ENCODE measurements at regions not wholly inside any gene's neighbourhood (a gene's known extent, or its start where the extent isn't known, plus 50 kb on each side); places are given as distances from the start of the nearest gene placed in this dataset.

- TF ChIP-seq USF1 (IDR thresholded peaks at IDR 0.05) (no peak), NFIC (IDR thresholded peaks at IDR 0.05) (no peak), EP300 (IDR thresholded peaks at IDR 0.05; ENCODE audit: borderline replicate concordance) (no peak), RAD21 (IDR thresholded peaks at IDR 0.05; ENCODE audit: low read depth) (no peak), YY1 (IDR thresholded peaks at IDR 0.05; ENCODE audit: low read depth) (no peak), REST (IDR thresholded peaks at IDR 0.05; ENCODE audit: low read depth) (no peak), EGR1 (IDR thresholded peaks at IDR 0.05) (no peak), CREB1 (IDR thresholded peaks at IDR 0.05; ENCODE audit: low read depth) (no peak), TEAD4 (IDR thresholded peaks at IDR 0.05) (no peak), FOXM1 (IDR thresholded peaks at IDR 0.05; ENCODE audit: borderline replicate concordance, low read depth) (no peak), TCF12 (IDR thresholded peaks at IDR 0.05; ENCODE audit: low read depth) (no peak)
These were observed 156.4 kb downstream of the KCTD15 start for GRCh38 chr19:33953023-33953422.

- TF ChIP-seq YY1 (IDR thresholded peaks at IDR 0.05; ENCODE audit: low read depth) (no peak), FOXM1 (IDR thresholded peaks at IDR 0.05; ENCODE audit: borderline replicate concordance, low read depth) (no peak)
These were observed 156.9 kb downstream of the KCTD15 start for GRCh38 chr19:33953592-33953991.

- TF ChIP-seq CEBPB (IDR thresholded peaks at IDR 0.05): no peak
- TF ChIP-seq EP300 (IDR thresholded peaks at IDR 0.05; ENCODE audit: borderline replicate concordance): no peak
- TF ChIP-seq FOXM1 (IDR thresholded peaks at IDR 0.05; ENCODE audit: borderline replicate concordance, low read depth): no peak
- TF ChIP-seq MAX (IDR thresholded peaks at IDR 0.05): no peak
- no peak for TF ChIP-seq YY1 (IDR thresholded peaks at IDR 0.05; ENCODE audit: low read depth)
- no peak for TF ChIP-seq RAD21 (IDR thresholded peaks at IDR 0.05; ENCODE audit: low read depth)
- TF ChIP-seq TAF1 (IDR thresholded peaks at IDR 0.05; ENCODE audit: low read depth): no peak
- no peak for TF ChIP-seq NFIC (IDR thresholded peaks at IDR 0.05)
- no peak for TF ChIP-seq REST (IDR thresholded peaks at IDR 0.05; ENCODE audit: low read depth)
- no peak for TF ChIP-seq EGR1 (IDR thresholded peaks at IDR 0.05)
- no peak for TF ChIP-seq CREB1 (IDR thresholded peaks at IDR 0.05; ENCODE audit: low read depth)
- TF ChIP-seq USF1 (IDR thresholded peaks at IDR 0.05): no peak
- TF ChIP-seq TEAD4 (IDR thresholded peaks at IDR 0.05): no peak
- TF ChIP-seq TCF12 (IDR thresholded peaks at IDR 0.05; ENCODE audit: low read depth): no peak
These were observed 158.0 kb downstream of the KCTD15 start for GRCh38 chr19:33954686-33955085.

- no peak for TF ChIP-seq FOXM1 (IDR thresholded peaks at IDR 0.05; ENCODE audit: borderline replicate concordance, low read depth)
- TF ChIP-seq TEAD4 (IDR thresholded peaks at IDR 0.05): no peak
- no peak for TF ChIP-seq USF1 (IDR thresholded peaks at IDR 0.05)
- no peak for TF ChIP-seq REST (IDR thresholded peaks at IDR 0.05; ENCODE audit: low read depth)
- TF ChIP-seq CEBPB (IDR thresholded peaks at IDR 0.05): no peak
- no peak for TF ChIP-seq EP300 (IDR thresholded peaks at IDR 0.05; ENCODE audit: borderline replicate concordance)
- TF ChIP-seq EGR1 (IDR thresholded peaks at IDR 0.05): no peak
- no peak for TF ChIP-seq RAD21 (IDR thresholded peaks at IDR 0.05; ENCODE audit: low read depth)
- no peak for TF ChIP-seq TAF1 (IDR thresholded peaks at IDR 0.05; ENCODE audit: low read depth)
- TF ChIP-seq TCF12 (IDR thresholded peaks at IDR 0.05; ENCODE audit: low read depth): no peak
- TF ChIP-seq MAX (IDR thresholded peaks at IDR 0.05): no peak
- no peak for TF ChIP-seq CREB1 (IDR thresholded peaks at IDR 0.05; ENCODE audit: low read depth)
- no peak for TF ChIP-seq NFIC (IDR thresholded peaks at IDR 0.05)
- no peak for TF ChIP-seq YY1 (IDR thresholded peaks at IDR 0.05; ENCODE audit: low read depth)
- no peak for TF ChIP-seq ZBTB7A (IDR thresholded peaks at IDR 0.05; ENCODE audit: low read depth)
These were observed 160.3 kb downstream of the KCTD15 start for GRCh38 chr19:33956941-33957340.

Measured in Ishikawa (cell line).